ENCODE measurements at regions not wholly inside any gene's neighbourhood (a gene's known extent, or its start where the extent isn't known, plus 50 kb on each side); places are given as distances from the start of the nearest gene placed in this dataset.
"Not testable (repeated sequence)": the region's sequence is repeated elsewhere in the genome, so short reads cannot be mapped to it uniquely, and the experiment has no call there.

GRCh38 chr1:166416831-166417230 is 250.0 kb upstream of the FAM78B start:
- not testable (repeated sequence) for TF ChIP-seq POLR2A, CTCF (IDR thresholded peaks at IDR 0.05)
